ENCODE measurements at regions not wholly inside any gene's neighbourhood (a gene's known extent, or its start where the extent isn't known, plus 50 kb on each side); places are given as distances from the start of the nearest gene placed in this dataset.

DNA sequence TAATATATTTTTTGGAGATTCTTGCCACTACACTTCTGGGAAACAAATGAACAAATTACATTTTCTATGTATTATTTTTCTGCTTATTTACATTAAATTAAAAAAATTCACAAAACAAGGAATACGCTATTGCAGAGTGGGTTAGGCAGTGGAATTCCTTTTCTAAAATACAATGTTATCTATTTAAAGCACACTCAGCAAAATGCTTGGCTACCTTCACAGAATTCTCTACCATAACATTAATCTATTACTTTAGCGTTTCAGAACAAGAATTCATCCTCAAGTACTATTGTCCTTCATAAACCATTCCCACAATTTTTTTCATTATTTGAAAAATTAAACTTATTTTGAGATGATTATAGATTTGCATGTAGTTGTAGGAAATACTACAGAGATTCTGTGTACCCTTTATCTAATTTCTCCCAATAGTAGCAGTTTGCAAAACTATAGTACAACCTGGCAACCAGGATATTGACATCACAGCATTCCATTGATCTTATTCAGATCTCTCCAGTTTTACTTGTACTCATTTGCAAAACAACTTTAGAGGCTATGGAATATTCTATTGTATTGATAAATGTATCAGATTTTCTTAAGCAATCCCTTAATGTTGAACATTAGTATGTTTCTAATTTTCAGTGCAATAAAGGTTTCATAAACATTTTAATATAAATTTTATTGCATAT, 120.9 kb downstream of the DLEU7 start:
- H3K27me3 ChIP-seq (ENCODE audit: insufficient read depth, low read length, poor library complexity) = no peaks in the 10 kb centered on the region
- no peak overlapping the region for H3K4me2 ChIP-seq (ENCODE audit: insufficient read depth, low read length)
- H2AFZ ChIP-seq (ENCODE audit: low read depth, low read length) = no peak overlapping the region
- H3K9ac ChIP-seq (ENCODE audit: low read depth, low read length) = no peak overlapping the region
- ATAC-seq (ENCODE audit: insufficient read depth, low read depth) = no peak
- peaks cover 35% of the 10 kb centered on the region for H3K4me1 ChIP-seq (ENCODE audit: insufficient read depth, low read length)
- no peak for DNase-seq
- TF ChIP-seq, protein P1, sequence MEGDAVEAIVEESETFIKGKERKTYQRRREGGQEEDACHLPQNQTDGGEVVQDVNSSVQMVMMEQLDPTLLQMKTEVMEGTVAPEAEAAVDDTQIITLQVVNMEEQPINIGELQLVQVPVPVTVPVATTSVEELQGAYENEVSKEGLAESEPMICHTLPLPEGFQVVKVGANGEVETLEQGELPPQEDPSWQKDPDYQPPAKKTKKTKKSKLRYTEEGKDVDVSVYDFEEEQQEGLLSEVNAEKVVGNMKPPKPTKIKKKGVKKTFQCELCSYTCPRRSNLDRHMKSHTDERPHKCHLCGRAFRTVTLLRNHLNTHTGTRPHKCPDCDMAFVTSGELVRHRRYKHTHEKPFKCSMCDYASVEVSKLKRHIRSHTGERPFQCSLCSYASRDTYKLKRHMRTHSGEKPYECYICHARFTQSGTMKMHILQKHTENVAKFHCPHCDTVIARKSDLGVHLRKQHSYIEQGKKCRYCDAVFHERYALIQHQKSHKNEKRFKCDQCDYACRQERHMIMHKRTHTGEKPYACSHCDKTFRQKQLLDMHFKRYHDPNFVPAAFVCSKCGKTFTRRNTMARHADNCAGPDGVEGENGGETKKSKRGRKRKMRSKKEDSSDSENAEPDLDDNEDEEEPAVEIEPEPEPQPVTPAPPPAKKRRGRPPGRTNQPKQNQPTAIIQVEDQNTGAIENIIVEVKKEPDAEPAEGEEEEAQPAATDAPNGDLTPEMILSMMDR (IDR thresholded peaks at IDR 0.05; ENCODE audit: borderline replicate concordance, extremely low read depth, low read length, poor library complexity, severe bottlenecking) = no peak
- no peak for TF ChIP-seq EZH2 (IDR thresholded peaks at IDR 0.05; ENCODE audit: borderline replicate concordance, low read depth, low read length, severe bottlenecking)
- no peak overlapping the region for H3K4me3 ChIP-seq (ENCODE audit: low read depth in 1 of 2, low read length in 2 of 2)
- no peaks in the 10 kb centered on the region for H3K79me2 ChIP-seq (ENCODE audit: insufficient read depth, low read length)
- no peaks in the 10 kb centered on the region for H4K20me1 ChIP-seq (ENCODE audit: insufficient read depth, low read length)
- no peaks in the 10 kb centered on the region for H3K36me3 ChIP-seq (ENCODE audit: insufficient read depth, low read length)
- H3K27ac ChIP-seq (ENCODE audit: low read length) = no peak overlapping the region
- no peaks in the 10 kb centered on the region for H3K9me3 ChIP-seq (ENCODE audit: insufficient read depth, low read length, severe bottlenecking)

DNA sequence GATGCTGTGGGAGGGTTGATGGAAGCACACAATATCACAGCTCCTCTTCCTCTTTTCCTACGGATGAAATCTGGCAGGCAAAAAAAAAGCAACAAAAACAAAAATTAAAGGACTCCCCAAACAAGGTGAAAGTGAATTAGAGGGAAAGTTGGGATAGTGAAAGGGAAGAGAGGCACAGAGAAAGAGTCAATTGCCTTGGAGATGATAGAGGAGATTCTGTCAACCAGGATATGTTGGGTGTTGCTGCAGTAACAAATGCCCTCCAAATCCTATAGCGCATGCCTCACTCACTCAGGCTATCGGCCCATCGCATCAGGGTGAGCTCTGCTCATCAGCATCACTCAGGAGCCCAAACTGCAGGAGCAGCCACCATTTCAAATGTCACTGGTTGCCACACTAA, 119.1 kb downstream of the DLEU7 start:
- Histone ChIP-seq H3K4me3 (ENCODE audit: low read depth in 1 of 2, low read length in 2 of 2) (no peak overlapping the region), H3K4me2 (ENCODE audit: insufficient read depth, low read length) (no peak overlapping the region), H3K79me2 (ENCODE audit: insufficient read depth, low read length) (no peaks in the 10 kb centered on the region), H3K4me1 (ENCODE audit: insufficient read depth, low read length) (peaks cover 47% of the 10 kb centered on the region), H3K27me3 (ENCODE audit: insufficient read depth, low read length, poor library complexity) (no peaks in the 10 kb centered on the region), H3K9me3 (ENCODE audit: insufficient read depth, low read length, severe bottlenecking) (no peaks in the 10 kb centered on the region), H3K9ac (ENCODE audit: low read depth, low read length) (no peak overlapping the region), H3K36me3 (ENCODE audit: insufficient read depth, low read length) (no peaks in the 10 kb centered on the region), H4K20me1 (ENCODE audit: insufficient read depth, low read length) (no peaks in the 10 kb centered on the region), H3K27ac (ENCODE audit: low read length) (0 out of 2 replicates have a peak overlapping the region, but pooled peaks have one; percentile 76), H2AFZ (ENCODE audit: low read depth, low read length) (no peak overlapping the region)
- no peak for ATAC-seq (ENCODE audit: insufficient read depth, low read depth)
- TF ChIP-seq EZH2 (IDR thresholded peaks at IDR 0.05; ENCODE audit: borderline replicate concordance, low read depth, low read length, severe bottlenecking) = no peak
- TF ChIP-seq, protein P1 (IDR thresholded peaks at IDR 0.05; ENCODE audit: borderline replicate concordance, extremely low read depth, low read length, poor library complexity, severe bottlenecking) = no peak
- DNase-seq = no peak

DNA sequence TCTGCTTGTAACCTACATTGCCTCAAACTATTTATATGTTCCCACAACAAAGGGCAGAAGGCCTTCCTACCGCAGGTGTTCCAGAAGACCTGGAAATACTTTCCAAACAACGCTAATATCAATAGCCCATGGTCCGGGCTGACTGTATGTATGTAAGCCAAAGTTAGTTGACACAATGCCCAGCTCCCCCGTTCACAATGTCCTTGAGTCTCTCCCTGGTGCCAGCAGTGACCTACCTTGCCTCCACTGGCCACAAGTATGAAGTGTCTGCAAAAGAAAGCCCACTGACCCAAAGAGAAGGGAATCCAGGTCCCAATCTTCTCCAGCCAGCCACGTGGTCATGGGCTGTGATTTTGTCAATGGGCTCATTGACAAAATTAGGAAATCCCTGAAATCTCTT, 118.6 kb downstream of the DLEU7 start:
- DNase-seq (no peak), ATAC-seq (ENCODE audit: insufficient read depth, low read depth) (no peak; the same call in 2 of the 3 replicates)
- H3K36me3 ChIP-seq (ENCODE audit: insufficient read depth, low read length) = no peaks in the 10 kb centered on the region
- TF ChIP-seq, protein P1 (IDR thresholded peaks at IDR 0.05; ENCODE audit: borderline replicate concordance, extremely low read depth, low read length, poor library complexity, severe bottlenecking) = no peak
- no peaks in the 10 kb centered on the region for H3K27me3 ChIP-seq (ENCODE audit: insufficient read depth, low read length, poor library complexity)
- no peak overlapping the region for H3K4me3 ChIP-seq (ENCODE audit: low read depth in 1 of 2, low read length in 2 of 2)
- no peak overlapping the region for H3K4me2 ChIP-seq (ENCODE audit: insufficient read depth, low read length)
- H3K79me2 ChIP-seq (ENCODE audit: insufficient read depth, low read length) = no peaks in the 10 kb centered on the region
- H3K4me1 ChIP-seq (ENCODE audit: insufficient read depth, low read length) = peaks cover 47% of the 10 kb centered on the region
- no peak overlapping the region for H2AFZ ChIP-seq (ENCODE audit: low read depth, low read length)
- no peaks in the 10 kb centered on the region for H4K20me1 ChIP-seq (ENCODE audit: insufficient read depth, low read length)
- peak overlapping the region; percentile 76 for H3K27ac ChIP-seq (ENCODE audit: low read length)
- H3K9me3 ChIP-seq (ENCODE audit: insufficient read depth, low read length, severe bottlenecking) = no peaks in the 10 kb centered on the region
- H3K9ac ChIP-seq (ENCODE audit: low read depth, low read length) = no peak overlapping the region
